Activated CD4-positive, CD25-positive, alpha-beta regulatory T cell treated with anti-CD3 and anti-CD28 coated beads, Interleukin-2, amount 50 U/mL, for 24 hours (primary cell): ENCODE measurements at regions not wholly inside any gene's neighbourhood (a gene's known extent, or its start where the extent isn't known, plus 50 kb on each side); places are given as distances from the start of the nearest gene placed in this dataset.

Experiments used
- ATAC-seq, 2 donors: fragments of 150-1000 bp; cut with Tn5 transposase; one replicate each; pipeline ENCODE4 v1.10.0; 2021; ENCODE audit warnings: mild to moderate bottlenecking in 1 of 2, moderate library complexity in 1 of 2

DNA sequence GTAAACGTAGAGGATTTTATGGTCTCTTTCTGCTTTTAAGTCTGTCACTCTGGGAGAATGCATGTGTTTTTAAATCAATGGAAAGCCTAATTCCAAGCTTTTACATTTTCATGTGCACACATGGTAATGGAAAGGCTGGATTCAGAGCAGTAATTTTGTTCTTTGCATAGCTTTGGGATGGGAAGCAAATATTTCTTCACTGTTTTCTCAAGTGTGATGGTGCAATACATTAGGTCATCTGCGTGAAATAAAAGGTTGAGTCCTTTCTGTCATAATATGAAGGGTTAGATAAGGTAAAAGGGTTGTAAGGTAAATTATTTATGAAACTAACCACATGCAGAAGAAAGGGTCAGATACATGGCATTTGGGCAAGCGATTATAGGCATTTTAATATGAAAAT lies 88.2 kb upstream of the NR3C1 start:
- ATAC-seq, result no peak

DNA sequence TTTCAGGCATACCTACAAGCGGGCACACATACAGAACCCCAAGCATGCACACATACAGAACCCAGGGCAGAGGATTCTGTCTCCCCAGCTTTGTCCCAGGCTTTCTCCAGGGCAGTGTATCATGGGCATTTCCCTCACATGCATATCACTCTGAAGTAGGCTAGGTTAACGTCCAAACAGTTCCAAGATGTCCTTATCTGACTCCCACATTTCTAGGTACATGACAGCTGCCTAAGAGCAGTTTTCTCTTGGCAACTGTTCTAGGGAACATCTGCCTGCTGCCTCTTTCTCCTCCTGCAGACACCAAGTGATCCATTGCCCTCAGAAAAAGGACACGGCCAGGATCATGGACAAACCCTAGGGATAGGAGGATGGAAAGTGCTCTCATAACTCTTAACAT lies 84.9 kb upstream of the NR3C1 start:
- ATAC-seq, result no peak

DNA sequence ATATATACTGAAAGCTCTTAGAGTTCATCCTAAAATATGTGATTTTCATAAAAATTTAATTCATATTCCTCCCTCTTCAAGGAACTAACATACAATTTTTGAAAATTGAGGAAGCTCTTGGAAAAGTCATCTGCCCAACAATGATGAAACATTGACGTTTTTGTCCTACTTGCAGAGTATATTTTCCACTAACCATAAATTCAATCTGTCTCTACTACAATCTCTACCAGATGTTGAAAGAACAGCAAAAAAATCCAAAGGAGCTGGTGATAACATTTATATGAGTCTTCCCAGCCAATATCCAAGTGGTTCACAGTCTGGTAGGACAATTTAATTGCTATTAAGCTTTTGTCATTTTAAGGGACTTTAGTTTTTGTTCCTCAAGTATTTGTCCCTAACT lies 81.1 kb upstream of the NR3C1 start:
- no peak for ATAC-seq

DNA sequence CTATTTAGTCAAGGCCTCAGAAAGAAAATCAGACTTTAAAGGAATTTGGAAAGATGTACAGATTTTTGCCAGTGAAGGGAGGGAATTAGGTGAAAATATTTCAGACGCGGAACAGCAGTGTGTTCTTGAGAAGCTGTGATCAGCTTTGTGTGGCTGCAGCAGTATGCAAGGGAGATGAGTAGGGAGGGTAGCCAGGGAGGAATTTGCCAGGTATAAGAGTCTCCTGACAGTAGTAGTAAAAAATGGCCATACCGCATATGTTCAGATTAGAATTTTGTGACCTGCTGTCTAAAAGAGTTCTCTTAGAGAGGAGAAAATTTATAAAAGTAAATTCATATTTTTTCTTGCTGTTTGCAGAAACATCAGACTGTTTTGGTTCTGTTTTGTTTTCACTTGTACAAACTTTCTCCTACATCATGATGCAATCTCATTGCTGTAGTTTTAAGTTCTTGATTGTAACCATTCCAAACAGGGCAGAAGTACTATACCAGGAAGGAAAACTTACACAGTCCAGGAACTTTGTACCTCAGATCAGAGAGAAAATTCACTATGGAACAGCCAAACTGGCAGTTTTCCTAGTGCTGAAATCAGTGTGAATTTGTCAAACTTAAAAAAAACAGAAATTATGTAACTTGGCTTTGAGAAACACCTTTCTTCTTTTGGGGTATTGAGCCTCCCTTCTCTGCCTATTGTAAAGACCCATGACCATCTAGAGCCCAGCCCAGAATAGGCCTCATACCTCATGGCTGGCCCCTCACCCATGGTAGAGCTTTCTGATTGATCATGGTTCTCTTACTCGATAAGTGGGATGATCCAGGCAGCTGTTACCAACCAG lies 78.4 kb upstream of the NR3C1 start:
- no peak for ATAC-seq

DNA sequence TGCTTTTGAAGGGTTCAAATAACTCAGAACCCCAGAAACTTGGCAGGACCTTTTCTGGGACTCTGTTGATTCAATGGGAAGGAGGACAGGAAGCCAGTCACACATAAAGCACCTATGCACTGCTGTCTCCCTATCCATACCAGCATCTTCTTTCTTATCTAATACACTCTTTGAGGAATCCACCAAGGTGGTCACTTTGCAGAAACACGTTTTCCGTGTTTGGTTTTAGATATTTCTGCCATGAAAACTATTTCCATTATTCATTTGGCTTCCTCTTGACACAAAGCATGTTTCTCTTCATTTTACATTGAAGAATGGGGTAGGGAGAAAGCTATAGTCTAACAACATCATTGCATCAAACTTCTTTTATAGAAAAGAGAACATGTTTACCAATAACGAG lies 76.5 kb upstream of the NR3C1 start:
- no peak for ATAC-seq

DNA sequence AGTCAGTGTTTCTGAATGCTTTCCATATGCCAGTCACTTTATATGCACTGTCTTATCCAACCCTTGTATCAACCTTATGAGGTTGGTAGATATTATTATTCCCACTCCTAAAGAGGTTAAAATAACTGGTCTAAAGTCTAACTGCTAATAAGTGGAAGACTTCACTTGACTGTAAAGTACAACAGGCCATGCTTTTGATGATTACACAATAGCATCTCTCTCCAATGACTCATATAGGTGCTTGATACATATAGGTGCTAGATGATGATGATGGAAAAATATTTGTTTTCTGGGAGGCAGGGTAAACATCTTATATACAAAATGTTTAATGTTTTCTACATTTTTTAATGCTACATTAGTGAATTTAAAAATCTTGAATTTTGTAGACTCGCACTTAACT lies 75.9 kb upstream of the NR3C1 start:
- no peak for ATAC-seq

DNA sequence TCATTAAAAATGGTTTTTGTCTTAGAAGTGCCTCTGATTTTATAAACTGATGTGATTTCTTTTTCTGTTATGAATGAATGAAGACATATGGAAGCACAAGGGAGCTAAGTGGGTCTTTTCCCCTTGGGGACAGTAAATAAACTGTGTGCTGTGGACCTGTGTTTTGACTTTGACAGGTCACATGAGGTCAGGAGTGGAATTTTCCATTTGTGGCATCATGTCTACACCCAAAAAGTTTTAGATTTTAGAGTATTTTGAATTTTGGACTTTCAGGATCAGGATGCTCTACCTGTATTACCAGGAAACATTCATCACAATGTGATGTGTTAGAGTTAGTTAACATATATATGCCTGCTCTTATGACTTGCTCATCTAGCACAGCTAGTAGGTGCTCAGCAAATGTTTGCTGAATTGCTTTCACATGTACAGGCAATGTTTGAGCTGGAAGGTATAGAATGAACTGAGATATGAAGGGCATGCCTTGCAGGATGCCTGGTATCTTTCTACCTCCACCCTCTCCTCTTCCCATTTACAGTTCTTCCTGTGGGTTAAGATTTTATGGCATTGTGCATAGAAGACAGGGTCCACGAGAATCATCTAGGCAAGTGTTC lies 73.2 kb upstream of the NR3C1 start:
- ATAC-seq, result no peak

DNA sequence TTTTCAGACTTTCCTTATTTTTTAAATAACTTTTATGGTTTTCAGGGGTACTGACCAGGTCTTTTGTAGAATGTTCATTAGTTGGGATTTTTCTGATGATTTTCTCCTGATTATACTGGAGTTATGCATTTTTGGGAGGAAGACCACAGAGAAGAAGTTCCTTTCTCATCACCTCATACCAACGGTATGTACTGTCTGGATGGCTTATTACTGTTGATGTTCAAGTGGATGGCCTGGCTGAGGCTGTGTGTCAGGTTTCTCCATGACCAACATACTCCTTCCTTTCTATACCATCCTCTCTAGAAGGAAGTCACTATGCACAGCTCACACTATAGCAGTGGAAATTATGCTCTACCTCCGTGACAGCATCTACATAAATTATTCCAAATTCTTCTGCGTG lies 71.1 kb upstream of the NR3C1 start:
- no peak for ATAC-seq

DNA sequence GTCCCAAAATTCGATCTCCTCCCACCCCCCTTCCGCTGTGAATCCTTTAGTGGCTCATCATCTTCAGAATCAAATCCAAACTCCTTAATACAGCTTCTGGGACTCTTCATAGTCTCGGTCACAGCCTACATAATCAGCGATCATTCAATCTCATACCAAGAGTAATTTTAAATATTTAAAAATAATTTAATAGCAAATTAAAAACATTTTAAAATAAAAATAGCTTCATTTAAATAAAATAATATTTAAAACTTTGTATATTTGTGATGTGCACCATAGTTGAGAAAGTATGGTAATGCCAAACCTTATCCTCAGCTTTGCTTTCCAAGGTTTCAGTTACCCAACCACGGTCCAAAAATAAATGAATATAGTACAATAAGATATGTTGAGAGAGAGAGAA lies 70.0 kb upstream of the NR3C1 start:
- no peak for ATAC-seq

DNA sequence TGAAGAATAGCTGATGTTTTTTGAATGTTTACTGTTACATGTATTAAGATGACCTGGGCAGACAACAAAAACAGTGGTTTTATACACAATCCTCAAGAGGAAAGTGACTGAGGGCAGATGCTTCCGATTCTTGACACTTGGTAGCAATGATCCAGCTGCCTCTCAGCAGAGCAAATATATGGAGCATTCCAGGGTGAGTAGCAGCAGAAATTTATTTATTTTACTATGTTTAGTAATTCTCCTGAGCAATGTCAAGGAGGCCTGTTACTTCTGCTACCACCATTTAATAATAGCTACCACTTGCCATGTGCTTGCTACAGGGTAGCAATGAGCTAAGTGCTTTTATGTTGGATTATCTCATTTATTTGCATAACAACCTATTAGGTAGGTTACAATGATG lies 69.1 kb upstream of the NR3C1 start:
- ATAC-seq, result no peak

DNA sequence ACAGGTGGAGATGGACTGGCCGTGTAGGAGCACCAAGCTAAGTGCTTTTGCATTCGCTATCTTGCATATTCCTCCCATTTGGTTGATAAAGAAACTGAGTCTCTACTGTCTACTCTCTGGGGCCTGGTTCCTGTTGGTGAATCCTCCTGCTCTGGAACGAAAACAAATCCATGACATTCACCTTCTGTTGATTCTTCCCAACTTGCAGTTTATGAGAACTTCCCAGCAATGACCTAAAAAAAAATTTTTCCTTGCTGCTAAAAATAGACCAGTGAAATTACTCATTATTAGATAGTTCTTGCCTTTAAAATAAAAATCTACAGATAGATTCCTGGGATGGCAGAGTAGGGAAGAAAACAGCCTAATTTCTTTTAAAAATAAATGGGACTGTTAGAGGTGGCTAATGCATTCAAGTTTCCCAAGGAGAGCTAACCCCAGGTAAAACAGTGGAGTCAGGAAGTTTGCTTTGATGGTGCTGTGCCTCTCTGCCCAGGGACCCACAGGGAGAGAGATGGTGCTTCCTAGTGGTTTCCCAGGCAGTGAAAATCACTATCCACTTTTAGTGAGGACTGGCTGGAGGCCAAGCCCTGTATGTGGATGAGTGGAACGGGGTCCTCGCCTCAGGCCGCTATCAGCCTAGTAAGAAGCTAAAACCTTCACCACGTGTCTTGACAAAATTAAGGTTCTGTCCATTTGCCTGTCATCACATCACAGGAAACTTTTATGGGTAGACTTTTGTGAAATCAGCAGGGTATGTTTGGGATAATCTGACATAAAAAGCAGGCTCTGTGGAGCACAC lies 68.4 kb upstream of the NR3C1 start:
- ATAC-seq, result no peak

DNA sequence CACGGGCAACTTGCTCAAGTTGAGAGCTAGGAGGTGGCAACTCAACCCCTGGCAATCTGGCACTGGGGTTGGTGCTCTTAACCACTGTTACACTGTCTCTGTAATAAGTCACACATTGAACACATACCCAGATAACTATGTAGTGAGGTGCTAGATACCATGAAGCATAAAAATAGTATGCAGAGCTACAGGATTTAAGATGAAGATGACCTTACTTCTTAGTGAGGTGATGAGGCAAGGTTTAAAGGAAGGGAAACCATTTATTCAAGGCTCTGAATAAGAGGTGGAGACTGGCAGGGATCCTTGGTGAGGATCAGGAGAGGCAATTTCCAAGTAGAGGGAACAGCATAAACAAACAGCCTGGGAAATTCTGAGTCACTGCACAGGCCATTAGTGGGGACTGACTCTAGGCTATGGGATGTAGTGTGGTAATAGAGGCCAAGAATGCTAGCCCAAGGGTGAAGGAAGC lies 67.6 kb upstream of the NR3C1 start:
- no peak for ATAC-seq

DNA sequence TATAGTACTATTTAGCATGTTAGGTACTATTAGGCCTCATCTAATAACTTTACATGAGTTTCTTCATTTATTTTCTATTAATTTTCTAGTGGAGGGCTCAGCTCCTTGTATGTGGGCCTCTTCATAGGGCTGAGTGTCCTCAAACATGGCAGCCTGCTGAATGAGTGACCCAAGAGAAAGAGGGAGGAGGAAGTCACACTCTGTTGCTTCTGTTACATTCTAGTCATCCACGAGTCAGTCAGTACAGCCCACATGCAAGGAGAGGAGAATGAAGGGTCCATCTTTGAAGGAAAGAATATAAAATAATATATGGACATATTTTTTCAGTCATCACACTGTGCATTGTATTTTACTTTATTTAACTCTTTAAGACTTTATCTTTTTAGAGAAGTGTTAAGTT lies 66.6 kb upstream of the NR3C1 start:
- no peak for ATAC-seq

DNA sequence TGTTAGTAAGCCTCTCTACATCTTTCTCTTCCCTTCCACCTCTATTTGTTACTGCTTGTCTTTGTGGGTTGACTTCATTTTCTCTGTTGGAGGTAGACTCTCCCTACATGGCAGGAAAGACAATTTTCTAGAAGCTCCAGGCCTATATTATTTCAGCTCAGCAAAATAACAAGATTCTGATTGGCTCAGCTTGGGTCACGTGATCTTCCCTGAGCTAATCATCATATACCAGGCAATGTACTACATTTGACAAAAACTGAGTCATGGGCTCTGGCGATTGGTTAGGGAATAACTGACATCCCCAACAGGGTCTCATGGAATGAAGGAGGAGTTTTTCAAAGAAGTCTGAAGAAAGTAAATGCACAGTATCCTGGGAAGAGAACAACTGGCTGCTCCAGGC lies 65.6 kb upstream of the NR3C1 start:
- ATAC-seq, result no peak

DNA sequence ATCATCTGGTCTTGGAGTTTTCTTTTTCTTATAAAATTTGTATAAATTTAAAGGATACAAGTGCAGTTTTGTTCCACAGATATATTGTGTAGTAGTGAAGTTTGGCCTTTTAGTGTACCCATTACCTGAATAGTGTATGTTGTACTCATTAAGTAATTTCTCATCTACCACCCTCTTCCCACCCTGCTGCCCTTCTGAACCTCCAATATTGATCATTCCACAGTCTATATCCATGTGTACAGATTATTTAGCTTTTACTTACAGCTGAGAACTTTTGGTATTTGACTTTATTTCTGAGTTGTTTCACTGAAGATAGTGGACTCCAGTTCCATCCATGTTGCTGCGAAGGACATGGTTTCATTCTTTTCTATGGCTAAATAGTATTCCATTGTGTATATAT lies 63.1 kb upstream of the NR3C1 start:
- ATAC-seq, result no peak

DNA sequence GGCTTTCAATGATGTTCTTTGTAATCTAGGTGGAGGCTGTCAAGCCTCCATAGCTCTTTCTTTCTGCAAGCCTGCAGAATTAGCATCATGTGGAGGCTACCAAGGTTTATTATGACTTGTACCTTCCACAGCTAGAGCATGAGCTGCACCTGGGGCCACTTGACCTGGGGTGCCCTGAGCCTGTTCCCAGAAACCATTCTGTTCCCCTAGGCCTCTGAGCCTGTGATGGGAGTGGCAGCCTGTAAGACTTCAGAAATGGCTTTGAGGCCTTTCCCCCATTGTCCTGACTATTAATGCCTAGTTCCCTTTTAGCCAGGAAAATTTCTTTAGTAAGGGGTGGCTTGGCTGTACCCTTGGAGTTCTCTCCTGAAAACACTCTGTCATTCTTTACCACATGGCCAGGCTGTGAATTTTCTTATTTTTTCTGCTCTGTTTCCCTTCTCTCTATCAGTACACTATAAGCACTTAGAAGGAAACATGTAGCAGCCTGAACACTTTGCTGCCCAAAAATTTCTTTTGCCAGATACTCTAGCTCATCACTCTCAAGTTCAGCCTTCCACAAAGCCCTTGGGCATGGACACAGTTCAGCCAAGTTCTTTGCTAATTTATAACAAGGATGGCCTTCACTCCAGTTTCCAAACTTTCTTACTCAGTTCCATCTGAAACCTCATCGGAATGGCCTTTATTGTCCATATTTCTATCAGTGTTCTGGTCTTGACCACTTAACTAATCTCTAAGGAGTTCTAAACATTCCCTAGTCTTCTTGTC lies 61.4 kb upstream of the NR3C1 start:
- ATAC-seq, result no peak

DNA sequence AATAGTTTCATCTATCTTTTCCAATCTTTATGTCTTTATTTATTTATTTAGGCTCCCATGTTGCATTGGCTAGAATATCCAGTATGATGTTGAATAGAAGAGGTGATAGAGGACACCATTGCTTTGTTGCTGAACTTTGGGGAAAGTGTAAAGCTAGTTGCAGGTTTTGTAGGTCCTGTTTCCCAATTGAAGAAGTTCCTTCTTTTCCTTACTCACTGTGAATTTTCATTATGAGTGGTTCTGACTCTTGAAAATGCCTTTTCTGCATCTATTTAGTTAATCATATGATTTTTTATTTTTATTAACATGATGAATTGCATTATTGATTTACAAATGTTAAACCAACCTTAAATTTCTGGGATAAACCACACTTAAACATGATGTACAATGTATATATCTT lies 58.9 kb upstream of the NR3C1 start:
- ATAC-seq, result no peak

DNA sequence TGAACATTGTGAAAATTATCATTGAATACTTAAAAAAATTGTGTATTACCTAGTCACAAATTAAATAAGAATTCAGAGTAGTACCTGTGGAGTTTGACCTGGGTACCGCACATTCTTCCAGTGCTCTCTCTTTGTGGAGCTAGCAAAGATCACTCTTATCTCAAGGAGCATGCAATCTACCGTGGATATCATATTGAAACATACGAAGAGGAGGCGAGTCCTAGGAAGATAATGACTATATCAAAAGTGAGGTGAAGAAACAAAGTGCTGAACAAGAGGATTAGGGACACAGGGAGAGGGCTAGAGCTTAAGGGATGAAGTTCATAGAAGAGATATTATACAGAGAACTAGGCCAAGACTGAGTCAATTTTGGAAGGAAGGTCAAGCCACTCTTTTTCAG lies 55.9 kb upstream of the NR3C1 start:
- no peak for ATAC-seq

DNA sequence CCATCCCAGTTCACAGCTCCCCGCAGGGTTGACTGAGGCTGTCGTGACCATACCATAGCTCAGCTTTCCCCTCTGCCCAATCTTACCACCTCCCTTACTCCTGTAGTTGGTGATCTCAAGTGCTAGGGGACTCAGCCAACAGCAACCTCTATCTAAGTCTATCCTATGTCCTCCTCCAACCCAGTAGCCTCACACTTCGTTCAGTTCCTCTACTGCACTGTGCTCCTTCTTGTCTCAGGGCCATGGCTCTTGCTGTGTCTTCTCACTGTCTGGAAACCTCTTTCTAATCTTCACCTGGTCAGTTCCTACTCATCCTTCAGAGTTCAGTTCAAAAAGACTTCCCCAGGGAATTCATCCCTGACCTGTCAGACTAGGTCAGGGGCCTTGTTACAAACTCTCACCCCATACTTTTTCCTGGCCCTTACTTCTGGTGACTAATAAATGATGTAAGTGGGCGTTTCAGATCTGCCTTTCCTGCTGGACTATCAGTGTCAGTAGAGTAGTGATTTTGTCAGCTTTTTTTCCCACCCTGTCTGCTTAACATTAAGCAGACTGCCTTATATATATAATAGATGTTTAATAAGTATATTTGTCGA lies 53.6 kb upstream of the NR3C1 start:
- no peak for ATAC-seq

DNA sequence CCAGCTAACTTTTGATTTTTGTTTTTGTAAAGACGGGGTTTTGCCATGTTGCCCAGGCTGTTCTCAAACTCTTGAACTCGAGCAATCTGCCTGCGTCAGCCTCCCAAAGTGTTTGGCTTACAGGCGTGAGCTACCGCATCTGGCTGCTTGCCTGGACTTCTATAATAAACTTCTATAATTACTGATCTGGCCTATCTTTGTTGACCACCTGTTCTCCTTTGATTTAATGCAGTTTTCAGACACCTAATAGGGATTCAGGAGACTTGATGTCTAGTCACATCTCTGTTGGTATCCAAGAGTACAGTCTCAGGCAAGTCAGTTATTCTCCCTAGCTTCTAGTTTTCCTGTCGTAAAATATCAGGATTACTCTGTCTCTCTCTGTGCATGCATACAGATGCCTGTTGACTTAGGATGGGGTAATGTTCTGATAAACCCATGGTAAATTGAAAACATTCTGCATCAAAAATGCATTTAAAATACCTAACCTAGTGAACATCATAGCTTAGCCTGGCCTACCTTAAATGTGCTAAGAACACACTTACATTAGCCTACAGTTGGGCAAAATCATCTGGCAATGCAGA lies 51.5 kb upstream of the NR3C1 start:
- ATAC-seq, result no peak

DNA sequence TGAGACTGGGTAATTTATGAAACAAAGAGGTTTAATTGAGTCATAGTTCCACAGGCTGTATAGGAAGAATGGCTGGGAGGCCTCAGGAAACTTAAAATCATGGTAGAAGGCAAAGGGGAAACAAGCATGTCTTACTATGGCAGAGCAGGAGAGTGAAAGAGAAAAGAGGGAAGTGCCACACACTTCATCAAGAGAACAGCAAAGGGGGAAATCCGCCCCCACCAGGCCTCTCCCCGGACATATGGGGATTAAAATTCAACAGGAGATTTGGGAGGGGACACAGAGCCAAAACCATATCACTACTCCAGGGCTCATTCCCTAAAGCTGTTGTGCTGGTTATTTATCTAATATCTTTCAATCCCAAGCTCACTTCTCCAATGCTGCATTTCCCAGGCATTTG lies 50.2 kb upstream of the NR3C1 start:
- no peak for ATAC-seq
